HG03135 (cell line): ENCODE measurements at regions not wholly inside any gene's neighbourhood (a gene's known extent, or its start where the extent isn't known, plus 50 kb on each side); places are given as distances from the start of the nearest gene placed in this dataset.

Source experiments
- ATAC-seq: cut with Tn5 transposase; IDR thresholded peaks from one replicate; pipeline ENCODE4 v1.9.1; 2021; ENCODE audit warnings: mild to moderate bottlenecking, moderate library complexity; ENCODE audit not compliant: unreplicated experiment

DNA sequence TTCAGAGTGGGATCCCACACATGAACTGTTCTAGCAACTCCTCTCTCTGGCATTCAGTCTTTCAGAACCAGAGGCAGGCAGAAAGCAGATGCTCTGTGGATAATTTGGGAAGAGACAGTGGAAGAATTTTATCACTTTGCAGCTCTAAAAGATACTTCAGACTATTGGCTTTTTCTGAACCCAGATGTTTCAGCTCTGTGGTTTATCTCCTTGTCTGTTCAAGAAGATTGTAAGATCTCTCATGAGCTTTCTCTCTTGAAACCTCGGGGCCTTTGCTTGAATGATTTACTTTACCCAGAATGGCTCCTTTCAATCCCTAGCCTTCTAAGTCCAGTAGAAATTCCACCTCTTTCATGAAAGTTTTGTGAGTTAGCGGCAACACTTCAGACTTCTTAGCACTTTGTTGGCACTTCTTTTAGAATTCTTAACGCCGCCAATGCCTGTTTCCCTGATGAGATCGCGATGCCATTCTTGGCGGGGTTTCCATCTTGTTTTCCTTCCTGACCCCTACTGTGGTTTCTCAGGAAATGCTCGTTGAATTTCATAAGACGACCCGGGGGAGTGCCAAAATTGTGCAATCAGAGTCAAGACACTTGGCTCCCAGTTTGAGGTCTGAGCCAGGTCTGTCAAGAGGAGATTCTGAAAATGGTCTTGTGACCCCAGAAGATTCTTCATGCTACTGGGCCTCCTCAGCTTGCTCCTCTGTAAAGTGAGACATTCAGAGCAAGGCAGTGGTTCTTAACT lies 107.0 kb upstream of the PRICKLE1 start:
- no peak for ATAC-seq

DNA sequence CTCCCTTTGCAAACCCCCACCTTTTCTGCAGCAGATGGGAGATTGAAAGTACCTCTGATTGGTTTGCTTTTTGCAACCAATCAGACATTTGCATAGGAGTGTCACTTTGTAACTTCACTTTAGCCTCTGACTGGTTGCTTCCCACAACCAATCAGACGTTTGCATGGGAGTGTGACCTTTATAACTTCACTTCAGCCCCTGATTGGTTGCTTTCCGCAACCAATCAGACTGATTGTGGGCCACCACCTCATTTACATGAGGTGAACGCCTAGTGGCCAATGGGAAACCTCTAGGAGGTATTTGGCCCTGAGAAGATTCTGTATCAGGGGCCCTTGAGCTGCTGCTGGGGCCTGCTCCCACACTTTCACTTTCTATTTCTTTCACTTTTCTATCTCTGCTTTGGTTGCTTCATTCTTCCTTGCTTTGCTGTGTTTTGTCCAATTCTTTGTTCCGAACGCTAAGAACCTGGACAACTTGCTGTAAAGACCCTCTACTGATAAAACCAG lies 106.0 kb upstream of the PRICKLE1 start:
- no peak for ATAC-seq

DNA sequence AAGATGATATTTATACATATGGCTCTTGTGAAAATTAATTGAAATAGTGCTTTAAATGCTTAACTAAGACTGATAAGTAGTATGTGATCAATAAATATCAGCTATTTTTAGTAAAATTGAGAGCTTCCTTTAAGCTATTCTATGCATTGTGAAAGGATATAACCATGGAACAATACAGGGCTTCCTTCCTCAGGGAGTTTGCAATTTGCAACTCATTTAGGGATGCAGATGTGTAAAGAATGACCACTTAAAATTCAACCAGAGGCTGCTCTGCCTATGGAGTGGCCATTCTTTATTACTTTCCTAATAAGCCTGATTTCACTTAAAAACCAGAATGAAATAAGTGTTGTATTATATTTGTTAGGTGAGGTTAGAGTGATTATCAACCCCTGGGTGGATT lies 103.2 kb upstream of the PRICKLE1 start:
- ATAC-seq, result no peak

DNA sequence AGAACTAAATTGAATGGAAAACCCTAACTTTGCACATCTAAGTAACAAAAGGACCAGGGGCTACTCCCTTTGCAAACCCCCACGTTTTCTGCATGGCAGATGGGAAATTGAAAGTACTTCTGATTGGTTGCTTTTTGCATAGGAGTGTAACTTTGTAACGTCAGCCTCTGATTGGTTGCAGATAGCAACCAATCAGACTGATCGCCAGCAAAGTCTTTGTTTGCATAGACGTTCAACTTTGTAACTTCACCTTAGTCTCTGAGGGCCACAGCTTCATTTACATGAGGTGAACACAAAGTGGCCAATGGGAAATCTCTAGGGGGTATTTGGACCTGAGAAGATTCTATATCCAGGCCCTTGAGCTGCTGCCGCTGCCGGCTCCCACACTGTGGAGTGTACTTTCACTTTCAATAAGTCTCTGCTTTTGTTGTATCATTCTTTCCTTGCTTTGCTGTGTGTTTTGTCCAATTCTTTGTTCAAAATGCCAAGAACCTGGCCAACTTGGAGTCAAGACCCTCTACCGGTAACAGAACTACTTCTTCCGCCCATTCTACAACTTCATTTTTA lies 102.5 kb upstream of the PRICKLE1 start:
- no peak for ATAC-seq

DNA sequence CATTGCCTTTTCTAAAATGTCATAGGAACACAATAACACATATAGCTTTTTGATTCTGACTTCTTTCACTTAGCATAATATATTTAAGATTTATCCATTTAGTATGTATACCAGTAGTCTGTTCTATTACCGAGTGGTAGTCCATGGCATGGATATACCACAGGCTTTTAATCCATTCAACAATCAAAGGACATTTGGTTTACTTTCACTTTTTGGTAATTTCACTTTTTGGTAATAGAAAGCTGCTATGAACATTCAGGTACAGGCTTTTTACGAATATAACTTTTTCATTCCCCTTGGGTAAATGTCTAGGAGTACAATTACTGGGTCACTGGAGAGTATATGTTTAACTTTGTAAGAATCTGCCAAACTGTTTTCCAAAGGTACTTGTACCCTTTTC lies 100.7 kb upstream of the PRICKLE1 start:
- ATAC-seq, result no peak

DNA sequence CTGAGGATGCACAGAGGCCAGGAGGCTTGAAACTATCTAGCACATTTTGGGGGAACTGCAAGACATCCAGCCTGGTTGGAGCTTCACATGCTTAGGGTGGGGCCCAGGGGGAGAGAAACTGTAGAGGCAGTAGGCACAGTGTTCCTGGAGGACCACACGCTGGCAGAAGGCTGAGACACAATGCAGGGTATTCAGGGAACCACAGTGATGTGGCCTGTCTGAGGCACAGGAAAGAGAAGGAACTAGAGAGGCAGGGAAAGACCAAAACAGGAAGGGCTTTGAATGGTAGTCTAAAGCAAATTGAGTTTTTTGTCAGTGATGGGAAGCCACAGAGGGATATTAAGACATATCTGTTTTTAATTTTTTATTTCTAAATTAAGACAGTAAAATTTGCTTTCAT lies 100.2 kb upstream of the PRICKLE1 start:
- no peak for ATAC-seq

DNA sequence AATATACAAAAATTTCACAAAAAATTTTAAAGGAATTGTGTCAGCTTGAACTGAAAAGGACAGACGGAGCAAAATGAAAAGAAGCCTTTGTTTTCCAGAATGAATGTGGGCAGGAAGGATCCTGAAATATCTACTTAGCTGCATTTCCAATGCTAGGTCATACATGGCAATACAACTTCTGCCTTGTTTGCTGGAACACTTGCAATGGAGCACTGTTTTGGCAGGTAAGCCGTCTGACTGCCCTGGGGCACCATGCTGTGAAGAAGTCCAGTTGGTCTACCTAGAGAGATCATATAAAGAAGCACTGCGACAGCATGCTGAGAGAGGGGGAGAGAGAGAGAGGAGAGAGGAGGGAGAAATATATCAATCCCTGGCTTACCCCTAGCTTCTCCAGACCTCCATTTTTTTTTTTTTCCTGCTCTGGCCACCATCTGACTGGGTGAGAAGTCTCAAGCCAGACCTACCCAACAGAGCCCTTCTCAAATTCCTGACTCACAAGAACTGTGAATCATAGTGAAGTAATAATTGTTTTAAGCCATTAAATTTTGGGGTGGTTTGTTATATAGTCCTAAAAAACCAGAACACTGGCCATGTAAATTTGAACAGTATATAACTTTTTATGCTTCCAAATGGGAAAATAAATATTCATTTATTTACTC lies 97.1 kb upstream of the PRICKLE1 start:
- ATAC-seq, result no peak

DNA sequence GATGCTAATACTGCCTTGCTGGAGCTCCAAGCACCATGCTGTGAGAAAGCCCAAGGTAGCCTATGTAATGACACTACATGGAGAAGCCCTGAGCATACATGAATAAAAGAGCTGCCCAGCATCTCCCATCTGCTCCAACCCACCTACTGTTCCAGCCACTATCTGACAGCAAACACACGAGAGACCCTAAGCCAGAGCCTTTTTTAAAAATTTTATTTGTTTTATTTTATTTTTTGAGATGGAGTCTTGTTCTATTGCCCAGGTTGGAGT lies 95.2 kb upstream of the PRICKLE1 start:
- no peak for ATAC-seq

DNA sequence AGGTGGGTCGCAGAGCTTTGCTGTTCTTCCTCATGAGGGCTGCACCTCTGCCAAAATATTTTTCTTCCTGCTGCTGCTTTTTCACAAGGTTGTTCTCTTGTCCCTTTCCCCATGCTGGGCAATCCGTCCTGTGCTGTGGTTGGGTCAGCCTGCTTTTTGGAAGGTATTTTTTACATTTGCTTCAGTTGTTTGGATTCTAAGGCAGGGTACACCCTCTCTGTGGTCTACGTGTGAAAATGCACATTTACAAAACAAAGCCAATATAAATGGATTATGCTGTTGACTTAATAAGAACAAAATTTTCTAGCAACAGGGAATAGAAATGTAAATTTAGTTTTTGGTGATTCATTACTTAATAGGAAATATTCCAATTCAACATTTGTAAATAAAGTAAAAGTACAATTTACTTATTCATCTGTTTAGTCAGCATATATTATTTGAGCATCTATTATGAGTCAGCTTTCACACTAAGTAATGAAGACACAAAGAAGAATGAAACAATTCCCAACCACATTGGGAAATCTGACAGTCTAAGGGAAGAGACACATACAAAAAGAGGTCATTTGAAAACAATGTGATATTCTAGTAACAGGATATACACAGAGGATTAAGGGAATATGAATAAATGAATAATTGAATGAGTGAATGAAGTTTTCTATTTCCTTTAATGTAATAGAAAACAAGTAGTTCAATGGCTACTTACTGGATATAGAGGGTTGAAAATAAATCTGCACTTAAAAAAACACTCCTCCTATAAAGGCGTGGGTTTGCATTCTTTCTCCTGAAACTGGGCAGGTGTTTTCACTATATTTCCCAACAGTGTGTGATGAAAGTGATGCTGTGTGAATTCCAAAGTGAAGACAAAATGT lies 94.6 kb upstream of the PRICKLE1 start:
- ATAC-seq, result no peak

DNA sequence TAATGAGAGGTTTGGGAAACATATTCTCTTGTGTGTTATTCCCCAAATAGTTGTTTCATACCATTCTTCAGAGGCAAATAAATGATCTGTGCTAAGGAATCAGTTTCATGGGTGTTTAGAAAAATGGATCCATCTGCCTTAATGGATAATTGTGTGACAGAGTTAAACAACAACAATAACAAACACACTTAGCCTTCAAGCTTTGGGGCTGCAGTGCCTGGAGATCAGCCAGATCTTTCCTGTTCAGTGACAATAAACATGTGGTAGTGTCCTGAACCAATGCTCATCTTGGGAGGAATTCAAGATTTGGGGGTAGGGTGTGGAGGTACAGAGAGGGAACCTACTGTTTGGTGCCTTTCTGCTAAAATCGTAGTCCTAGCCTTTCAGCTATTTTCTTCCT lies 93.7 kb upstream of the PRICKLE1 start:
- no peak for ATAC-seq

DNA sequence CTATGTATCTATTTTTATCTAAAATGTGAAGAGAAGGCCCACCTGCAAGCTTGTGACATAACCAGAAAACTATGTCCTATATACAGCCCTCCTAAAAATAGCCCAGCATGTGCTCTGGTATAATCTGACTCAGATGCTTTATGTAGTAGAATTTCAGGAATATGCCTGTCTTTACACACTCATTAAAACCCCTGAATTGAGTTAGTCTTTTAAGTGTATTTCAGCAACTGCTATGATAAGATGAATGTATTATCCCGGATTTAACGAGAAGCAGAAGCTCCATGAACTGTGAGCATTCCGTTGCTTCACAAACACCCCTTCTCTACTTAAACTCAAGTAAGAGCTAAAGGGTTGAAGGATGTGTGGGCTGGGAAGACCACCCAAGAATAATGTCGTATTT lies 89.9 kb upstream of the PRICKLE1 start:
- ATAC-seq, result no peak

DNA sequence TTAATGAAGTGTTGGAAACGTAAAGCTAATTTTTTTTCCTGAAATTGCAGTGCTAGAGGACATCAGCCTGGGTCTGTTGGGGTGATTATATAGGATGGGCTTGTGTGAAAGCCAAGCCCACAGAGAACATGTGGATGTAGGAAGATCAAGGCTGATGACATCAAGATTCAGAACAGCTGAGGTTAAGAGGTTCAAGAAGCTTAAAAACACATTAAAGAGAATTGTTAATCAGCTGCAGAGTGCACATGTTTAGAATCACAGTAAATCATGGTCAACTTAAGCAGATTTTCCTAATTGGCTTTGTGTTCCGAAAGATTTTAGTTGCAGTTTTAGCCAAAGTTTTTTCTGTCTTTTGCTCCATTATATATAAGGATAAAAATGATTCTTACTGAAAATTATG lies 87.9 kb upstream of the PRICKLE1 start:
- ATAC-seq, result no peak

DNA sequence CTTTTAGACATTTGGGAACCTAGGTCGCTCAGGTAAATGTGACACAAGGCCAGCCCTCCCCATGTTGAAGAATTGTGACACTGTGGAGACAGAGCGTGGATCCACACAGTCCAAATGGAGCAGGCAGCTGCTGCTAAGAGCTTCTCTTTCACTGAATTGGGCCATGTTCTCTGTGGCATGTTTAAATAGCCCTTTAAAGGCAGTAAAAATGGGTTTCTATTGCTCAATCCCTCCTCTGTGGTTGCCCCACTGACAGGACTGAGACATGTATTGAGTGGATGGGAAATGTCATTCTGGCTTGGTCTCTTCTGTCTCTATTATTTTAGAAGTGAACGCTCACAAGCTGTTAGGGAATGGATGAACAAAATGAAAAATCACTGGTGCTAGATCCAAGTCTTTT lies 84.0 kb upstream of the PRICKLE1 start:
- ATAC-seq, result no peak

DNA sequence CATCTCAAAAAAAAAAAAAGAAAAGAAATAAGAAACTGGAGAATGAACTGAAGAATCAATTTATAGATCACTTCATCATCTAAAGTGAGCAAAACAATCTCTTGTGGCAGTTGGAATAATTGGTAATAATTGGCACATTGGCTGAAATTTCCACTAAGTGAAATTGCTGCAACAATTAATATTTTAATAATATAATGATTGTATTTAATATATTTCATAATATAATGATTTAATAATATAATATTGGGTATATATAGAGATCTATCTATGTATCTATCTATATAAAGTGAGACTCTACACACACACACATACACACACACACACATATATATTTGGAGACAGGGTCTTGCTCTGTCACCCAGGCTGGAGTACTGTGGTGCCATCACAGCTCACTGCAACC lies 81.2 kb upstream of the PRICKLE1 start:
- no peak for ATAC-seq

DNA sequence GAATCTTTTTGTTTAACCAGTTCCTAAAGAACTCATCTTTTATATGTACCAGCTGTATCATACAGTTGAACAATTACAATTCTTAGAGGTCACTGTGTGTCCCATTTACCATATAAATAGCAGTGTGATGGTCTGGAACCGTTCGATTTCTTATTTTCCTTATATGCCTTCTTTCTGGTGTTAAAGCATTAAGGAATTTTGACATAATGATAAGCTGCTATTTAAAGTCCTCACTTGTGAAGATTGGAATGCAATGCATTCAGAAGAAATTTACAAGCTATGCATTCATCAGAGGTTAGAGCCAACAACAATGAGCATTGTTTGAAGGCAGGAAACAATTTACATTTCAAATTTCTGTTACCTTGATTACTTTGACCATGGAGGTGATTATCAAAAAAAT lies 80.0 kb upstream of the PRICKLE1 start:
- ATAC-seq, result no peak

DNA sequence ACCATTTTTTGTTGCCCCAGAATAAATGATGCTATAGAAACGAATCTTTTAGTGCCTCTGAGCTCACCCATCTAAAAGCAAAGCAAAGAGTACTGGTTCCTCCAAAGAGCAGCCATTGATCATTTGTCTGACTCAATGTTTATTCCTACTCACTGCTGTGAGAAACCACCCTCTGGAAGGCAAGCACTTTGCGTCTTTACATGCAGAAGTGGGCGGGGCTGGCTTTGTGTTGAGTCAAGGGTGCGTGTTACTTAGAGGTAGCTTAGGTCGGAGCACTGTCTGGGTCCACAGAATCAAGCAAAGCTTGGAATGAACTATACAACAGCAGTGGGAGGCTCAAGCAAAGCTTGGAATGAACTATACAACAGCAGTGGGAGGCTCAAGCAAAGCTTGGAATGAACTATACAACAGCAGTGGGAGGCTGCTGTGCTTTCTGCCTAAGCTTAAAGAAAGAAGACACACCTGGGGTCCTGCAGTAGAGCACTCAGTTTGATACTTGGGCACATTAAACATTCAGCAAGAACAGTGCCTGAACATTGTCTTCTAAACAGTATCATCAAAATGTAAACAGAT lies 77.2 kb upstream of the PRICKLE1 start:
- ATAC-seq, result no peak

DNA sequence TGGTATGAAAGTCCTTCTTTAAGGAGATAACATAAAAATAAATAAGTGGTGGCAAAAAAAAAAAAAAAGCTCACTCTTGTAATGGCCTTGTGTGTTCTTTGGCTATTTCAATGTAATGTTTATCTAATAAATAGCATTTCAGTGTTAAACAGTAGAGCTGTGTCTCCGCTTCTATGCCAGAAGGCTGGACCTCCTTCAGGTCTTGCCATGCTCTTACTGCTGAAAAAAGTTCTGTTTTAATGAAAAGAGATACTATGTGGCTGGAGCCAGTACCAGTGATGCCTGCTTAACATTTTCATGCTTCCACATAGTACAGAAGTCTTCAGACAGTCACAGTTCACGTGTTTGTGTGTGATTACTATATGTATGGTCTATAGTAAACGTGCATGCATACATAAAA lies 74.1 kb upstream of the PRICKLE1 start:
- ATAC-seq, result no peak

DNA sequence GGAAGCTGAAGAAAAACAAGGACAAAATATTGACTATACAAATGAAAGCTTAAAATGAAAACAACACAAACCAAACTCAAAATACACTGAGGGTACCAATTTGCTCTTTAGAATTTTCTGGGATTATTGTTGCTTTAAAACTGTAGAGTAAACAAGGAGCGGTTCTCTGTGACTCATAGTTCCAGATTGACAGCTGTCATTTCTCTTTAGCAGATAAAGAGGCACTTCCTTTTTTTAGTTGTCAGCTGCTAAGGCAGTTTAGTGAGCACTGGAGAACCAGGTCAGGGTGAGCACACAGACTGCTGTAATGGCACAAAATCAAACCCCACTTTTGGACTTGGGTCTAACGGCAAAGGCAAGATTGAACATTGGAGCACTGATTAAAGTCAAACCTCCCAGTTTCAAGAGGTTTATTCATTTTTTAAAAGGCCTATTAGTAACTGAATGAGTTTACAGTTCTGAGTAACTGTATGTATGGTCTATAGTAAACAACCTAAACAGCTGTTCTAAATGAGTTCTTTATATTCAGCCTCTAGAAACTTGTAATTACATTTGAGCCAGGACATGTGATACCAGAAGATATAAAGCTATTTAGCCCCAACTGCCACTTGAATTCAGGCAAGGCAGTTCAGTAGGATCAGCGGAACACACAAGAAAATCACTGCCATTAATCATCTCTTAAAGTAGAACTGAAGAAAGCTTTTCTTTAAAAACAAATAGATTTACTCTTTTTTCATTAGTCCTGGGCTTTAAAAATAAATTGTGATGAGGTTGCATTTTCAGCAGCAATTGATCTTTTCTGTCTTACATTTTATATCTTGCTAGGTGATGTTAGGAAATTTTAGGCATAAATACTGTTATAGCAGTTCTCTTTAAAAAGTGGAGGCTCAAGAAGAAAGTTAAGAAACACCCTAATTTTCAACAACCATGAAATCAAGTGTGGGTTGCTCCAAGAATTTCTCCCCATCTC lies 71.7 kb upstream of the PRICKLE1 start:
- no peak for ATAC-seq

DNA sequence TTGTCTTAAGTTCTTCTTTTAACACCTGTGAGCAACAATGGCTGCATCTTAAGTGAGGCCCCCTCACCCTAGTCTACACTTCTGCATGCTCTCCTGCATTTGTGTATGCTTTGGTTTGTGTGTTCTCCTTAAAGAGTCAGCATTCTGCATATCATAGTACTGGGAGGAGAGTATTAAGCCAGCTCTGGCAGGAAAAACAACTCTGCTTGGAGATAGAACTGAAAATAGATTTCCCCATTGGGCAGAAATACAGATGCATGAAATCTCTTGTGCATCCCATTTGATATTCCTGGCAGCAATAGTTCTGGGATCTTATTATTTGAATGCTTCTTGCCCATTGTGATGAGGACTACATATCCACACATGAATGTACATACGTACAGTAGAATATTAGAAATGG lies 70.6 kb upstream of the PRICKLE1 start:
- no peak for ATAC-seq

DNA sequence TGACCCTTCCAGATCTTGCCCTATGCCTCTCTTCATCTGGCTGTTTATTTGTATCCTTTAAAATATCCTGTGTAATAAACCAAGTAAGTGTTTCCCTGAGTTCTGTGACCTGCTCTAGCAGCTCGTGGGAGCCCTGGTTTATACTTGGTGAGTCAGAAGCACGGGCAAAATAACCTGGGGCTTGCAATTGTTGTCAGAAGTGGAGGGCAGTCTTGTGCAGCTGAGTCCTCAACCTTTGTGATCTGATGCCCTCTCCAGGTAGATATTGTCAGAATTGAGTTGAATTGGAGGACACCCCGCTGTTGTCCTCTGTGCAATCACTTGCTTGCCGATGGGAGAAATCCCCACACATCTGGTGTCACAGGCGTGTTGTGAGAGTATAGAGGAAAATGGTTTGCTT lies 62.5 kb upstream of the PRICKLE1 start:
- no peak for ATAC-seq
